GM13976 (cell line): ENCODE measurements at regions not wholly inside any gene's neighbourhood (a gene's known extent, or its start where the extent isn't known, plus 50 kb on each side); places are given as distances from the start of the nearest gene placed in this dataset.

ENCODE experiments used
- DNase-seq: peaks from one replicate; pipeline ENCODE4 v3.0.0; 2012; ENCODE audit warnings: low spot score
- in situ Hi-C: fragments of 300-500 bp; cut with MboI; formaldehyde crosslinking; loops from one replicate; pipeline ENCODE4 v1.12.0; 2022; ENCODE audit warnings: low sequenced_read_pairs, mixed read lengths, inconsistent platforms; ENCODE audit not compliant: unreplicated experiment
- TF ChIP-seq, protein P1 (sequence below): IDR thresholded peaks from 2 replicates; pipeline ENCODE4 v1.5.1; 2012; ENCODE audit warnings: borderline replicate concordance, mild to moderate bottlenecking; ENCODE audit not compliant: insufficient read depth; ENCODE audit errors: extremely low read depth, missing control alignments, control extremely low read depth

DNA sequence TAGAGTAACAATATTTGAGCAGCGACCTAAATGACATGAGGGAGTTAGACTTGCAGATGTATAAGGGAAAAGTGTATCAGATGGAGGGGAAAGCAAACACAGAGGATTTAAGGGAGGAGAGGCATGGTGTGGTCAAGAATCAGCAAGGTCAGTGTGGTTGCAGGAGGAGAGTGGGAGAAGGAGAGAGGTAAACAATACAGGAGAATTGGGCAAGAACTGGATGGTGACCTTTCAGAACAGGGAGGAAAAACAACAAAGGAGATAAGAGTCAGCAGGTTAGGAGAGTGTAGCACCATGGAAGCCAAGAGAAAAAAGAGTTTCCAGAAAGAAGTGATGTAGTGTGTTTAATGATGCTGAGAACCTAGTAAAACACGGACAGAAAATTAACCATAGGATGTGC, 178.5 kb downstream of the PAPSS1 start:
- DNase-seq: no peak
- TF ChIP-seq, protein P1, sequence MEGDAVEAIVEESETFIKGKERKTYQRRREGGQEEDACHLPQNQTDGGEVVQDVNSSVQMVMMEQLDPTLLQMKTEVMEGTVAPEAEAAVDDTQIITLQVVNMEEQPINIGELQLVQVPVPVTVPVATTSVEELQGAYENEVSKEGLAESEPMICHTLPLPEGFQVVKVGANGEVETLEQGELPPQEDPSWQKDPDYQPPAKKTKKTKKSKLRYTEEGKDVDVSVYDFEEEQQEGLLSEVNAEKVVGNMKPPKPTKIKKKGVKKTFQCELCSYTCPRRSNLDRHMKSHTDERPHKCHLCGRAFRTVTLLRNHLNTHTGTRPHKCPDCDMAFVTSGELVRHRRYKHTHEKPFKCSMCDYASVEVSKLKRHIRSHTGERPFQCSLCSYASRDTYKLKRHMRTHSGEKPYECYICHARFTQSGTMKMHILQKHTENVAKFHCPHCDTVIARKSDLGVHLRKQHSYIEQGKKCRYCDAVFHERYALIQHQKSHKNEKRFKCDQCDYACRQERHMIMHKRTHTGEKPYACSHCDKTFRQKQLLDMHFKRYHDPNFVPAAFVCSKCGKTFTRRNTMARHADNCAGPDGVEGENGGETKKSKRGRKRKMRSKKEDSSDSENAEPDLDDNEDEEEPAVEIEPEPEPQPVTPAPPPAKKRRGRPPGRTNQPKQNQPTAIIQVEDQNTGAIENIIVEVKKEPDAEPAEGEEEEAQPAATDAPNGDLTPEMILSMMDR: no peak
- in situ Hi-C loops: no loop called here

DNA sequence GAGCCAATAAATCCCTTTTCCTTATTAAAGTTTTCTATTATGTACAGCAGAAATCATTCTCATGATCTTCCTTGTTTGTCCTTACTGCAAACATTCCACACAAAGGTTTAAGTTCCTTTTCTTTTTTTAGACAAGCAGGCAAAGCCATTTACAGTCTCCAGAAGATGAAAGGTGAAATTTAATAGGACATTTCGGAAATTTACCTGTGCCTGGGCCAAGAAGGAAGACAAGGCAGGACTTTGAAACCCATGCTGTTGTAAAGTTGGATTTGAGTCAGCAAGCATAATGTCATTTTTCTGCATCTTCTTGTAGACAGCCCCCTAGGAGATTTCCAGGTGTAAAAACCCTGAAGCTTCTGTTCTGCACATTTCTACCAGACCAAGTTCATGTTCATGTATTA, 188.1 kb downstream of the PAPSS1 start:
- TF ChIP-seq, protein P1: no peak
- in situ Hi-C loops: no loop called here
- no peak for DNase-seq

GRCh38 chr4:107520368-107520767, 199.7 kb downstream of the PAPSS1 start:
- TF ChIP-seq, protein P1: no peak
- no peak for DNase-seq

GRCh38 chr4:107519053-107519452, 201.0 kb downstream of the PAPSS1 start:
- in situ Hi-C loops: no loop called here
- DNase-seq: no peak
- TF ChIP-seq, protein P1: no peak

More at GRCh38 chr4:107520368-107520767, 199.7 kb downstream of the PAPSS1 start:
- in situ Hi-C loops: no loop called here

DNA sequence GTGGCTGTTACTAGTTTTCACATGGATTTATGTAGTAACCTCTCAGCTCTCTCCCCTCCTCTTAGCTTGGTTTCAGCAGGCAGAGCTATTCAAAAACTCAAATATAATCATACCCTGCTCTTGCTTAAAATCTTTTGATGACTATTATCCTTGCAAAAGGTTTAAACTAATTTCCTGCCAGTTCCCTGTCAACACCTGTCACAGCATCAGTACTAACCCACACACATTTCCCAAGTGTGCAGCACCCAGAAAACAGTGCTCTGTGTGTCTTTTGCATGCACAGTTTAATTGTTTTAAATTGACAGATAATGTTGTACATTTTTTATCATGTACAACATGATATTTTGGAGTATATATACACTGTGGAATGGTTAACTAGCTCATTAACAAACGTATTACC, 202.0 kb downstream of the PAPSS1 start:
- in situ Hi-C loops: no loop called here
- TF ChIP-seq, protein P1: no peak
- DNase-seq: no peak

DNA sequence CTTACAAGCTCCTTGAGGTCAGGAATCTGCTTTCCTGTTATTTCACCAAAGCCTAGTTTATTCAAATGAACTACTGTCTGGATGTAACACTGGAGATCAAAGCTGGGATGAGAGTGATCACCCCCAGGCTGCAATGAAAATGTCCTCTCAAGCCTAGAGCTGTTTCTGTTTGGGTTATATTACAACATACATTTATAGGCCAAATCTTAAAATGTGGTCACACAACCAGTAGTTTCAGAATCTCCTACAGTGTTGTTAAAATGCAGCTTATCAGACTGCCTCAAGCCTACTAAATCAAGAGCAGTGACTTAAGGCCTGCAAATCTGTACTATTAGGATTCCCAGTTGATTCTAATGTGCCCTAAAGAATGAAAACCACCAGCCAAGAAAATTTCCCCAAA, 207.5 kb downstream of the PAPSS1 start:
- in situ Hi-C loops: no loop called here
- TF ChIP-seq, protein P1: no peak
- DNase-seq: no peak

DNA sequence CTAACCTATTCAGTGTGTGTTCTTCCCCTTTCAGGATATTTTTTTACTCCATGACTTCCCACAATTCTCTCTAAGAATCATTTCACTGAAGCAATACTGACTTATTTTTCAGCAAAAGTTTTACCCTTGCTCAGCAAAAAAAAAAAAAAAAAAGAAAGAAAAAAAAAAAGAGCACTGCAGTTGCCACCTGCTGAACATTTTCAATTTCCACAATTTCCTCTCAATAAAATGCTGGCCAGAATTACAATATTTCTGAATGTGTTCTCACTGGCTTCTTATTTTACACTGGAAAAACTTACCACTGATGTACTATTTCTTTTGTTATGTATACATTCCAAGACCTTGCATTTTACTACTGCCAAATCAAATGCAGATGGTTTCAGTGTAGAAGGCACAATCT, 210.4 kb downstream of the PAPSS1 start:
- in situ Hi-C loops: no loop called here
- TF ChIP-seq, protein P1: no peak
- no peak for DNase-seq
